ENCODE measurements at regions not wholly inside any gene's neighbourhood (a gene's known extent, or its start where the extent isn't known, plus 50 kb on each side); places are given as distances from the start of the nearest gene placed in this dataset.
"Not testable (repeated sequence)": the region's sequence is repeated elsewhere in the genome, so short reads cannot be mapped to it uniquely, and the experiment has no call there.

- no peak for DNase-seq (ENCODE audit: low read depth)
Observed at GRCh38 chr11:69905611-69906452, 86.6 kb upstream of the FGF3 start.

- no peak for DNase-seq (ENCODE audit: low read depth)
Observed at GRCh38 chr11:69906453-69906907, 87.3 kb upstream of the FGF3 start.

GRCh38 chr11:69907611-69908010 lies 88.4 kb upstream of the FGF3 start:
- DNase-seq (ENCODE audit: low read depth) = no peak

- DNase-seq (ENCODE audit: low read depth) = no peak
Observed at GRCh38 chr11:69908511-69909220, 89.5 kb upstream of the FGF3 start.

GRCh38 chr11:69909561-69910518 lies 90.6 kb upstream of the FGF3 start:
- DNase-seq (ENCODE audit: low read depth) = no peak

GRCh38 chr11:69910519-69911309 lies 91.5 kb upstream of the FGF3 start:
- DNase-seq (ENCODE audit: low read depth) = no peak

- no peak for DNase-seq (ENCODE audit: low read depth)
Observed at GRCh38 chr11:69911310-69912160, 92.3 kb upstream of the FGF3 start.

- DNase-seq (ENCODE audit: low read depth) = no peak
Observed at GRCh38 chr11:69912161-69912910, 93.1 kb upstream of the FGF3 start.

GRCh38 chr11:69912911-69913451 lies 93.8 kb upstream of the FGF3 start:
- no peak for DNase-seq (ENCODE audit: low read depth)

GRCh38 chr11:69913591-69914285 lies 94.5 kb upstream of the FGF3 start:
- no peak for DNase-seq (ENCODE audit: low read depth)

- DNase-seq (ENCODE audit: low read depth) = no peak
Observed at GRCh38 chr11:69914286-69915150, 95.3 kb upstream of the FGF3 start.

GRCh38 chr11:69915151-69915500 lies 95.9 kb upstream of the FGF3 start:
- no peak for DNase-seq (ENCODE audit: low read depth)

- peak; percentile 17 for DNase-seq (ENCODE audit: low read depth)
Observed at GRCh38 chr11:69915501-69916250, 96.5 kb upstream of the FGF3 start.

GRCh38 chr11:69916251-69916649 lies 97.0 kb upstream of the FGF3 start:
- DNase-seq (ENCODE audit: low read depth) = not testable (repeated sequence)

GRCh38 chr11:69916806-69917387 lies 97.7 kb upstream of the FGF3 start:
- DNase-seq (ENCODE audit: low read depth) = no peak

- DNase-seq (ENCODE audit: low read depth) = no peak
Observed at GRCh38 chr11:69917529-69917928, 98.3 kb upstream of the FGF3 start.

Measured in stimulated activated CD8-positive, alpha-beta memory T cell treated with anti-CD3 and anti-CD28 coated beads, Interleukin-7, amount 100 ng/mL, for 24 hours (primary cell).